Endodermal cell (in vitro differentiated cells): ENCODE measurements at regions not wholly inside any gene's neighbourhood (a gene's known extent, or its start where the extent isn't known, plus 50 kb on each side); places are given as distances from the start of the nearest gene placed in this dataset.

Experiments
- DNase-seq: peaks from one replicate; pipeline ENCODE4 v3.0.0-alpha.2; 2017
- H3K27ac ChIP-seq: 2 replicates; pipeline ENCODE4 v1.5.1; 2013; ENCODE audit warnings: mild to moderate bottlenecking, low read depth, low read length, moderate library complexity
- H3K27me3 ChIP-seq: 2 replicates; pipeline ENCODE4 v1.6.1; 2013; ENCODE audit warnings: mild to moderate bottlenecking, low read length, moderate library complexity; ENCODE audit not compliant: insufficient read depth, control insufficient read depth, poor library complexity, severe bottlenecking
- H3K36me3 ChIP-seq: 2 replicates; pipeline ENCODE4 v1.7.0; 2013; ENCODE audit warnings: mild to moderate bottlenecking, low read length, moderate library complexity; ENCODE audit not compliant: control insufficient read depth, insufficient read depth
- H3K4me1 ChIP-seq: one replicate; pipeline ENCODE4 v1.7.0; 2013; ENCODE audit warnings: low read length; ENCODE audit not compliant: control insufficient read depth, insufficient read depth
- H3K4me3 ChIP-seq: 2 replicates; pipeline ENCODE4 v1.5.1; 2013; ENCODE audit warnings: mild to moderate bottlenecking, low read length, moderate library complexity
- H3K9ac ChIP-seq: 2 replicates; pipeline ENCODE4 v1.6.1; 2013; ENCODE audit warnings: mild to moderate bottlenecking, low read length, moderate library complexity; ENCODE audit not compliant: poor library complexity, severe bottlenecking; ENCODE audit errors: extremely low read depth
- H3K9me3 ChIP-seq: 2 replicates; pipeline ENCODE4 v1.6.1; 2013; ENCODE audit warnings: mild to moderate bottlenecking, low read length, moderate library complexity; ENCODE audit not compliant: control insufficient read depth
- H3K27ac Mint-ChIP-seq: 2 replicates; pipeline ENCODE4 v1.8.0; 2020; ENCODE audit warnings: mixed read lengths
- H3K27me3 Mint-ChIP-seq: 2 replicates; pipeline ENCODE4 v1.8.0; 2021; ENCODE audit warnings: mild to moderate bottlenecking, mixed read lengths; ENCODE audit not compliant: insufficient read depth
- H3K36me3 Mint-ChIP-seq: 2 replicates; pipeline ENCODE4 v1.8.0; 2020; ENCODE audit warnings: low read depth, mixed read lengths
- H3K4me1 Mint-ChIP-seq: 2 replicates; pipeline ENCODE4 v1.8.0; 2020; ENCODE audit warnings: mixed read lengths
- H3K4me3 Mint-ChIP-seq: 2 replicates; pipeline ENCODE4 v1.8.0; 2020; ENCODE audit warnings: mild to moderate bottlenecking, moderate library complexity, mixed read lengths
- H3K9me3 Mint-ChIP-seq: 2 replicates; pipeline ENCODE4 v1.8.0; 2020; ENCODE audit warnings: mild to moderate bottlenecking, mixed read lengths
- WGBS, 2 experiments: methylation state at CpG; one replicate each; pipeline versions ENCODE4 v1.1.5 to v1.1.7; 2013; ENCODE audit warnings: missing lambda C conversion rate in 2 of 2, mixed read lengths in 1 of 2; ENCODE audit not compliant: insufficient coverage in 1 of 2, insufficient read length in 1 of 2; 5-methylcytosine and 5-hydroxymethylcytosine counted together
- TF ChIP-seq, protein P1 (sequence below): fragments of 200-600 bp; sonication (generic); conservative IDR thresholded peaks from 2 replicates; pipeline ENCODE4 v1.5.0; 2021; ENCODE audit warnings: antibody characterized with exemption, mild to moderate bottlenecking

DNA sequence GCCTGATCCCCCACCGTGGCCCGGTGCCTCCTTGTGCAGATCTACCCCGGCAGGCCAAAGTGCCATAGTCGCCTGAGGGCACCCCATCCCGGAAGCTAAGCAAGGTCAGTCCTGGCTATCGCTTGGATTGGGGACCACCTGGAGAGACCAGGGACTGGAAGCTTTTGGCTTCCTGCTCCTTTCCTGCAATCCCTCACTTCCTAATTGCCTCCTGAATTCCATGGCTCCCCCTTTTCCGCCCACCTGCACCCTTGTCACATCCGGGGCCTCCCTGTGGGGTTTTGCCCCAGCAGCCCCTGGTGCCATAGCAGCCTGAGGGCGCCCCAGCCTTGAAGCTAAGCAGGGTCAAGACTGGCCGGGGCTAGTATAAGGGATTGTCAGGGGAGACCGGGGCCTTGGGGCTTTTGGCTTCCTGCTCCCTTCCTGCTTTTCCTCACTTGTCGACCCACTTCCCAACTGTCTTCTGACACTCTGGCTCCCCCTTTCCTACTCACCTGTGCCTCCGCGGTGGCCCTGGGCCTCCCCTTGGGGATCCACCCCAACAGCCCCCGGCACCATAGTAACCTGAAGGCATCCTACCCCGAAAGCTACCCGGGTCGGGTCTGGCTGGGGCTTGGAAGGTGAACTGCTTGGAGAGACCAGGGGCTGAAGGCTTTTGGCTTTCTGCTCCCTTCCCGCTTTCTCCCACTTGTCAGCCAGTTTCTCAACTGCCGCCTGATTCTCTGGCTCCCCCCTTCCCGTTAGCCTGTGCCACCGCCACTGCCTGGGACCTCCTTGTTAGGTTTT is 2293.6 kb downstream of the TP53TG3F start:
- Mint-ChIP-seq H3K4me1 (no peaks in the 10 kb centered on the region), H3K36me3 (no peaks in the 10 kb centered on the region), H3K9me3 (peaks cover 93% of the 10 kb centered on the region), H3K27me3 (no peaks in the 10 kb centered on the region), H3K27ac (no peak overlapping the region), H3K4me3 (no peak overlapping the region)
- Histone ChIP-seq H3K9me3 (peaks cover 38% of the 10 kb centered on the region), H3K9ac (no peak overlapping the region), H3K27me3 (no peaks in the 10 kb centered on the region), H3K4me3 (no peak overlapping the region), H3K36me3 (no peaks in the 10 kb centered on the region), H3K27ac (no peak overlapping the region), H3K4me1 (no peaks in the 10 kb centered on the region)
- TF ChIP-seq, protein P1, sequence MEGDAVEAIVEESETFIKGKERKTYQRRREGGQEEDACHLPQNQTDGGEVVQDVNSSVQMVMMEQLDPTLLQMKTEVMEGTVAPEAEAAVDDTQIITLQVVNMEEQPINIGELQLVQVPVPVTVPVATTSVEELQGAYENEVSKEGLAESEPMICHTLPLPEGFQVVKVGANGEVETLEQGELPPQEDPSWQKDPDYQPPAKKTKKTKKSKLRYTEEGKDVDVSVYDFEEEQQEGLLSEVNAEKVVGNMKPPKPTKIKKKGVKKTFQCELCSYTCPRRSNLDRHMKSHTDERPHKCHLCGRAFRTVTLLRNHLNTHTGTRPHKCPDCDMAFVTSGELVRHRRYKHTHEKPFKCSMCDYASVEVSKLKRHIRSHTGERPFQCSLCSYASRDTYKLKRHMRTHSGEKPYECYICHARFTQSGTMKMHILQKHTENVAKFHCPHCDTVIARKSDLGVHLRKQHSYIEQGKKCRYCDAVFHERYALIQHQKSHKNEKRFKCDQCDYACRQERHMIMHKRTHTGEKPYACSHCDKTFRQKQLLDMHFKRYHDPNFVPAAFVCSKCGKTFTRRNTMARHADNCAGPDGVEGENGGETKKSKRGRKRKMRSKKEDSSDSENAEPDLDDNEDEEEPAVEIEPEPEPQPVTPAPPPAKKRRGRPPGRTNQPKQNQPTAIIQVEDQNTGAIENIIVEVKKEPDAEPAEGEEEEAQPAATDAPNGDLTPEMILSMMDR, result no peak
- 84 to 96% methylated on average over 5 to 22 of the region's 22 CpGs for WGBS, 2 experiments
- DNase-seq, result no peak

DNA sequence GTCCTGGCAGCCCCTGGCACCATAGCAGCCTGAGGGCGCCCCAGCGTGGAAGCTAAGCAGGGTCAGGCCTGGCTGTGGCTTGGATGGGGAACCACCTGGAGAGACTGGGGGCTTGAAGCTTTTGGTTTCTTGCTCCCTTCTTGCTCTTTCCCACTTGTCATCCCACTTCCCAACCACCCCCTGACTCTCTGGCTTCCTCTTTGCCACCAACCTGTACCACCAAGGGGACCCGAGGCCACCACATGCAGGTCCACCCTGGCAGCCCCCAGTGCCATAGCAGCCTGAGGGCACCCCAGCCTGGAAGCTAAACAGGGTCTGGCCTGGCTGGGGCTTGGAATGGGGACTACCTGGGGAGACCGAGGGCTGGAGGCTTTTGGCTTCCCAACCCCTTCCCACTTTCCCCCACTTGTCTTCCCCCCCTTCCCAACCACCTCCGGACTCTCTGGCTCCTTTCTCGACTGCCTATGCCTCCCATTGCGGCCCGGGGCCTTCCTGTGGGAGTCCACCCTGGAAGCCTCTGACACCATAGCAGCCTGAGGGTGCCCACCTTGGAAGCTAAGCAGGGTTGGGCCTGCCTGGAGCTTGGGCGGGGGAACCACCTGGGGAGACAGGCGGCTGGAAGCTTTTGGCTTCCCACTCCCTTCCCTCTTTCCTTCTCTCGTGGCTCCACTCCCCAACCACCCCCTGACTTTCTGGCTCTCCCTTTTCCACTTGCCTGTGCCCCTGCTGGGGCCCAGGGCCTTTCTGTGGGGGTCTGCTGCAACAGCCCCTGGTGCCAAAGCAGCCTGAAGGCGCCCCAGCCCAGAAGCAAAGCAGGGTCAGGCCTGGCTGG is 2294.4 kb downstream of the TP53TG3F start:
- Histone ChIP-seq H3K4me1 (no peaks in the 10 kb centered on the region), H3K36me3 (no peaks in the 10 kb centered on the region), H3K27me3 (no peaks in the 10 kb centered on the region), H3K4me3 (no peak overlapping the region), H3K9me3 (peaks cover 46% of the 10 kb centered on the region), H3K27ac (no peak overlapping the region), H3K9ac (no peak overlapping the region)
- Mint-ChIP-seq H3K4me1 (no peaks in the 10 kb centered on the region), H3K9me3 (peaks cover 92% of the 10 kb centered on the region), H3K36me3 (no peaks in the 10 kb centered on the region), H3K27me3 (no peaks in the 10 kb centered on the region), H3K27ac (no peak overlapping the region), H3K4me3 (no peak overlapping the region)
- TF ChIP-seq, protein P1, result no peak
- 70 to 100% methylated on average over 1 to 12 of the region's 12 CpGs for WGBS, 2 experiments
- DNase-seq, result no peak

DNA sequence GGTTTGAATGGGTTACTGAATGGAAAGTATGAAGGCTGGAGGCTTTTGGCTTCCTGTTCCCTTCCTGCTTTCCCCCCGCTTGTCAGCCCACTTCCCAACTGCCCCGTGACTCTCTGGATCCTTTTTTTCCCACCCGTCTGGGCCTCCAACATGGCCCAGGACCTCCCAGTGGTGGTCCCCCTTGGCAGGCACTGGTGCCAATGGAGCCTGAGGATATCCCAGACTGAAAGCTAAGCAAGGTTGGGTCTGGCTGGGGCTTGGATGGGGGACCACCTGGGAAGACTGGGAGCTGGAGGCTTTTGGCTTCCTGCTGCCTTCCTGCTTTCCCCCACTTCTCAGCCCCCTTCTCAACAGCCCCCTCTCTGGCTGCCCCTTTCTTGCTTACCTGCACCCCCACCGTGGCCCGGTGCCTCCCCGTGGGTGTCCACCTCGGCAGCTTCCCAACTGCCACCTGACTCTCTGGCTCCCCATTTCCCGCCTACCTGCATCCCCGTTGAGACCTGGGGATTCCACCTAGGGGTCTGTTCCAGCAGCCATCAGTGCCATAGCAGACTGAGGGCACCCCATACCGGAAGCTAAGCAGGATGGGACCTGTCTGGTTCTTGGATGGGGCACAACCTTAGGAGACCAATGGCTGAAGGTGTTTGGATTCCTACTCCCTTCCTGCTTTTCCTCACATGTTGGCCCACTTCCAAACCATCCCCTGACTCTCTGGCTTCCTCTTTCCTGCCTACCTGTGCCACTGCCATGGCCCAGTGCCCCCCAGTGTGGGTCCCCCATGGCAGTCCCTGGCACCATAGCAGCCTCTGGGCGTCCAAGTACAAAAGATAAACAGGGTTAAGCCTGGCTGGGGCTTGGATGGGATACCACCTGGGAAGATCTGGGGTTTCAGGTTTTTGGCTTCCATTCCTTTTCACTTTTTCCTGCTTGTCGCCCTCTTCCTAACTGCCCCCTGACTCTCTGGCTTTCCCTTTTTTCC is 2295.3 kb downstream of the TP53TG3F start:
- Histone ChIP-seq H3K9me3 (peaks cover 55% of the 10 kb centered on the region), H3K4me3 (no peak overlapping the region), H3K4me1 (no peaks in the 10 kb centered on the region), H3K9ac (no peak overlapping the region), H3K27ac (no peak overlapping the region), H3K27me3 (no peaks in the 10 kb centered on the region), H3K36me3 (no peaks in the 10 kb centered on the region)
- Mint-ChIP-seq H3K36me3 (no peaks in the 10 kb centered on the region), H3K9me3 (peaks cover 94% of the 10 kb centered on the region), H3K4me1 (no peaks in the 10 kb centered on the region), H3K4me3 (no peak overlapping the region), H3K27me3 (no peaks in the 10 kb centered on the region), H3K27ac (no peak overlapping the region)
- 78 to 86% methylated on average over 3 to 12 of the region's 12 CpGs for WGBS, 2 experiments
- TF ChIP-seq, protein P1, result no peak
- no peak for DNase-seq
